NCI-H226 (cell line): ENCODE measurements at regions not wholly inside any gene's neighbourhood (a gene's known extent, or its start where the extent isn't known, plus 50 kb on each side); places are given as distances from the start of the nearest gene placed in this dataset.

Source experiments
- DNase-seq: peaks from one replicate; pipeline ENCODE4 v3.0.0-alpha.2; 2015

DNA sequence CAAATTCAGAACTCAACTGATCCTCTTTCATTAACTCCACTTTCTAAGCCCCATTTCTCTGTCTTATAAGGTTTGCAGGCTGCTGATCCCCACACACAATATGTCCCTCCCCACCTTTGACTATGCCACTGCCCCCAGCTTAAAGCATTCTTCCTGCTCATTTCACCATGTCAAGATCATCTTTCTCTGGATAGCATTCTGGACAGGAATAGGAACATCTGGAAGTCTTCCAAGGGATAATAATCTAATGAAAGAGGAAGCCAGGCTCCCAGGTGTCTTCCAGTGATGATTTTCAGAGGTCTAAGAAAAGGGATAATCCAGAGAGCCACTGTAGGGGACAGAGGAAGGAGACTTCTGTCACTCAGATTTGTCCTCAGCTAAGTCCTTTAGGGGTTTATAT, 54.6 kb upstream of the GALNT15 start:
- DNase-seq, result no peak

GRCh38 chr3:16121391-16121790, 53.1 kb upstream of the GALNT15 start:
- no peak for DNase-seq

DNA sequence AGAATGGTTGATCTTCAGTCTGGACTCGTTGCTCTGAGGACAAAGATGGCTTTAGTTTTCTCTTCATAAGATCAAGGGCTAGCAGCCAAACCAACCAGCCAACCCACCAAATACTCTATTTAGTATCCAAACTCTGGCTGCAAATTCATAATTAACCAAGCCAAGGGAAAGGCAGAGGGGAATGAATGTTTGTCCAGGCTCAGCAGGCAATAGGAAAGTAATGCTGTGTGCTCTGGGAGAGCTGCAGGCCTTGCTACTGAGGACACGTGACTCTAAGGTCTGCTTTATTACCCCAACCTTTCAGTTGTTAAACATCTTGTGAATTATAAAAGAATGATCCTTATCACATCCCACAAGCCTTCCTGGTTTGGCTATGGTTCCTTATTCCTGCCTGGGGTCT, 52.3 kb upstream of the GALNT15 start:
- DNase-seq, result no peak

DNA sequence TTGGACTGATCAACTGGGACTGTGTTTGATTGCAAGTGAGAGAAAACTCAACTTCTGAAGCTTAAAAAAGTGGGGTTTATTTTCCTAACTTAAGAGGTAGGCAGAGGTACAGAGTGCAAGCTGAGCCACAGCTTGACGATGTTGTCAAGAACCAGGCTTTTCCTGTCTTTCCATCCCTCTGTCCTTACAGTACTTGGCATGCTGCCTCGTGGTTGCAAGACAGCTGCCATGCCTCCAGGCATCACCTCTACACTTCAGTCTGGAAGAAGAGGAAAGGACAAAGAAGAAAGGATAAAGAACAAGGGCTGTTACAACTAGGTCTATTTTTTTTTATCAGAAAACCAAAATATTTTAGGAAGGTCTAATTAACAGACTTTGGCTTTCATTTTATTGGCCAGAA, 51.8 kb upstream of the GALNT15 start:
- DNase-seq, result no peak

GRCh38 chr3:16124636-16125035, 49.8 kb upstream of the GALNT15 start:
- DNase-seq, result peak; percentile 88
